SK-N-SH treated with all-trans-retinoic acid at 6 μM for 48 hours (cell line): ENCODE measurements at regions not wholly inside any gene's neighbourhood (a gene's known extent, or its start where the extent isn't known, plus 50 kb on each side); places are given as distances from the start of the nearest gene placed in this dataset.

ENCODE experiments used
- RARB ChIP-seq: fragments of 250-450 bp; sonication (Bioruptor Pico); IDR thresholded peaks from 2 replicates; pipeline ENCODE4 v1.8.0; 2021; ENCODE audit warnings: mild to moderate bottlenecking, moderate library complexity
- ZFP3 ChIP-seq: fragments of 250-450 bp; sonication (Bioruptor Pico); IDR thresholded peaks from 2 replicates; pipeline ENCODE4 v1.5.0; 2020; ENCODE audit warnings: mild to moderate bottlenecking, moderate library complexity
- ZFP30 ChIP-seq: fragments of 450-650 bp; formaldehyde crosslinking; IDR thresholded peaks from 2 replicates; pipeline ENCODE4 v1.5.0; 2022; ENCODE audit warnings: mild to moderate bottlenecking, moderate library complexity
- ZNF70 ChIP-seq: fragments of 450-650 bp; formaldehyde crosslinking; IDR thresholded peaks from 2 replicates; pipeline ENCODE4 v1.5.0; 2020; ENCODE audit warnings: mild to moderate bottlenecking, moderate library complexity
- TF ChIP-seq, protein P1 (sequence below): fragments of 250-450 bp; sonication (Bioruptor Pico); IDR thresholded peaks from 2 replicates; pipeline ENCODE4 v1.8.0; 2020; ENCODE audit warnings: mild to moderate bottlenecking, moderate library complexity, borderline replicate concordance
- TF ChIP-seq, protein P2 (sequence below): fragments of 250-450 bp; sonication (Bioruptor Pico); IDR thresholded peaks from 2 replicates; pipeline ENCODE4 v1.5.1; 2020; ENCODE audit warnings: low read depth, mild to moderate bottlenecking, moderate library complexity
- TF ChIP-seq, protein P3 (sequence below): fragments of 250-450 bp; sonication (Bioruptor Pico); IDR thresholded peaks from 2 replicates; pipeline ENCODE4 v1.5.1; 2021; ENCODE audit warnings: mild to moderate bottlenecking, moderate library complexity

DNA sequence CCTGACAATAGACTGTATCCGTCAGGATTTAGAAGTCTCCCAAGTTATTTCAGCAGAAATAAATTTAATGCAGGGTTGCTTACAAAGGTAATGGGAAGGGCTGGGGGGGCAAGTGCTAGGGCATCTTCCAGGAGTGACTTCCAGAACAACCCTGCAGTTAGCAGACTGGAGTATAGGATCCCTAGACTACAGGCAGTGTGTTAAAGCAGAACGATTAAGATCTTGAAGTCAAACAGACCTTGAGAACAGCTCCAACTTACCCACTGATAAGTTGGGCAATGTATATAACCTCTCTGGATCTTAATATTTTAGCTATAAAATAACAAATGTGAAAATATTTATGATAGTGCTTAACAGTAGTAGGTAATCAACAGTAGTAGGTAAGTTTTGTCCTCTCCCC lies 113.6 kb upstream of the LIFR start:
- TF ChIP-seq, protein P1, sequence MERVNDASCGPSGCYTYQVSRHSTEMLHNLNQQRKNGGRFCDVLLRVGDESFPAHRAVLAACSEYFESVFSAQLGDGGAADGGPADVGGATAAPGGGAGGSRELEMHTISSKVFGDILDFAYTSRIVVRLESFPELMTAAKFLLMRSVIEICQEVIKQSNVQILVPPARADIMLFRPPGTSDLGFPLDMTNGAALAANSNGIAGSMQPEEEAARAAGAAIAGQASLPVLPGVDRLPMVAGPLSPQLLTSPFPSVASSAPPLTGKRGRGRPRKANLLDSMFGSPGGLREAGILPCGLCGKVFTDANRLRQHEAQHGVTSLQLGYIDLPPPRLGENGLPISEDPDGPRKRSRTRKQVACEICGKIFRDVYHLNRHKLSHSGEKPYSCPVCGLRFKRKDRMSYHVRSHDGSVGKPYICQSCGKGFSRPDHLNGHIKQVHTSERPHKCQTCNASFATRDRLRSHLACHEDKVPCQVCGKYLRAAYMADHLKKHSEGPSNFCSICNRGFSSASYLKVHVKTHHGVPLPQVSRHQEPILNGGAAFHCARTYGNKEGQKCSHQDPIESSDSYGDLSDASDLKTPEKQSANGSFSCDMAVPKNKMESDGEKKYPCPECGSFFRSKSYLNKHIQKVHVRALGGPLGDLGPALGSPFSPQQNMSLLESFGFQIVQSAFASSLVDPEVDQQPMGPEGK (CRISPR knock-in tag) = no peak
- TF ChIP-seq ZNF70 (no peak), ZFP30 (CRISPR knock-in tag) (no peak), RARB (CRISPR knock-in tag) (no peak), ZFP3 (no peak)
- TF ChIP-seq, protein P2, sequence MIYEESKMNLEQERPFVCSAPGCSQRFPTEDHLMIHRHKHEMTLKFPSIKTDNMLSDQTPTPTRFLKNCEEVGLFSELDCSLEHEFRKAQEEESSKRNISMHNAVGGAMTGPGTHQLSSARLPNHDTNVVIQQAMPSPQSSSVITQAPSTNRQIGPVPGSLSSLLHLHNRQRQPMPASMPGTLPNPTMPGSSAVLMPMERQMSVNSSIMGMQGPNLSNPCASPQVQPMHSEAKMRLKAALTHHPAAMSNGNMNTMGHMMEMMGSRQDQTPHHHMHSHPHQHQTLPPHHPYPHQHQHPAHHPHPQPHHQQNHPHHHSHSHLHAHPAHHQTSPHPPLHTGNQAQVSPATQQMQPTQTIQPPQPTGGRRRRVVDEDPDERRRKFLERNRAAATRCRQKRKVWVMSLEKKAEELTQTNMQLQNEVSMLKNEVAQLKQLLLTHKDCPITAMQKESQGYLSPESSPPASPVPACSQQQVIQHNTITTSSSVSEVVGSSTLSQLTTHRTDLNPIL (CRISPR knock-in tag) = no peak
- TF ChIP-seq, protein P3, sequence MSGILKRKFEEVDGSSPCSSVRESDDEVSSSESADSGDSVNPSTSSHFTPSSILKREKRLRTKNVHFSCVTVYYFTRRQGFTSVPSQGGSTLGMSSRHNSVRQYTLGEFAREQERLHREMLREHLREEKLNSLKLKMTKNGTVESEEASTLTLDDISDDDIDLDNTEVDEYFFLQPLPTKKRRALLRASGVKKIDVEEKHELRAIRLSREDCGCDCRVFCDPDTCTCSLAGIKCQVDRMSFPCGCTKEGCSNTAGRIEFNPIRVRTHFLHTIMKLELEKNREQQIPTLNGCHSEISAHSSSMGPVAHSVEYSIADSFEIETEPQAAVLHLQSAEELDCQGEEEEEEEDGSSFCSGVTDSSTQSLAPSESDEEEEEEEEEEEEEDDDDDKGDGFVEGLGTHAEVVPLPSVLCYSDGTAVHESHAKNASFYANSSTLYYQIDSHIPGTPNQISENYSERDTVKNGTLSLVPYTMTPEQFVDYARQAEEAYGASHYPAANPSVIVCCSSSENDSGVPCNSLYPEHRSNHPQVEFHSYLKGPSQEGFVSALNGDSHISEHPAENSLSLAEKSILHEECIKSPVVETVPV (CRISPR knock-in tag) = no peak
